ENCODE measurements at regions not wholly inside any gene's neighbourhood (a gene's known extent, or its start where the extent isn't known, plus 50 kb on each side); places are given as distances from the start of the nearest gene placed in this dataset.
A peak's percentile ranks its signal among the peaks of the same experiment; 100 is the strongest.

GRCh38 chr4:180377741-180378140 is 1865.5 kb upstream of the TENM3 start:
- H3K27me3 Mint-ChIP-seq = no peaks in the 10 kb centered on the region
- H3K27ac Mint-ChIP-seq = no peak overlapping the region
- Histone ChIP-seq H3K27ac (ENCODE audit: low read depth, low read length) (no peak overlapping the region), H3K4me3 (ENCODE audit: low read length) (no peak overlapping the region), H3K36me3 (ENCODE audit: insufficient read depth, low read length) (no peaks in the 10 kb centered on the region), H3K4me1 (ENCODE audit: insufficient read depth, low read length) (no peaks in the 10 kb centered on the region), H3K27me3 (ENCODE audit: insufficient read depth, low read length, poor library complexity, severe bottlenecking) (no peaks in the 10 kb centered on the region), H3K9me3 (ENCODE audit: low read length) (no peaks in the 10 kb centered on the region)
- peaks cover 0 to 10% (median 6%) of the 10 kb centered on the region in 5 donors for H3K9me3 Mint-ChIP-seq
- no peaks in the 10 kb centered on the region for H3K36me3 Mint-ChIP-seq
- CTCF ChIA-PET = no interaction called here
- POLR2A ChIA-PET = no interaction called here
- no peak overlapping the region for H3K4me3 Mint-ChIP-seq
- no peak for DNase-seq
- no peaks in the 10 kb centered on the region for H3K4me1 Mint-ChIP-seq

DNA sequence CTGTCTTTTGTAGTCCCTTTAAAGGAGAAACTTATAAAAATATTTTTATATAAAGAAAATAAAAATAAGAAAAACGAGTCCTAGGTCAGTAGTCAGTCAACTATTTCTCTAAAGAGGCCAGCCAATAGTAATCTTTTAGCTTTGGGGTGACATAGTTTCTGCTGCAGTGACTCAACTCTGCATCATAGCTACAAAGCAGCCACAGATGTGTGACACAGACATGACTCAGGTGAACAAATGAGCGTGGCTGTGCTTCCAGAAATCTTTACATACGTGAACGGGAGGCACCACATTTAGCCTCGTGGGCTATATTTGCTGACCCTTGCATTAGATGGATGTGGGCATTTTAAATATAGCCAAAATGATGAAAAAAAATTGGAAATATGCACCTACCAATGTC is 1862.5 kb upstream of the TENM3 start:
- no peak overlapping the region for H3K27ac ChIP-seq (ENCODE audit: low read depth, low read length)
- POLR2A ChIA-PET = no interaction called here
- H3K4me3 Mint-ChIP-seq = no peak overlapping the region
- CTCF ChIA-PET = no interaction called here
- no peak for DNase-seq
- no peaks in the 10 kb centered on the region for H3K27me3 Mint-ChIP-seq
- no peaks in the 10 kb centered on the region for H3K9me3 ChIP-seq (ENCODE audit: low read length)
- H3K36me3 ChIP-seq (ENCODE audit: insufficient read depth, low read length) = no peaks in the 10 kb centered on the region
- no peak overlapping the region for H3K27ac Mint-ChIP-seq
- H3K36me3 Mint-ChIP-seq = no peaks in the 10 kb centered on the region
- H3K27me3 ChIP-seq (ENCODE audit: insufficient read depth, low read length, poor library complexity, severe bottlenecking) = no peaks in the 10 kb centered on the region
- no peaks in the 10 kb centered on the region for H3K4me1 ChIP-seq (ENCODE audit: insufficient read depth, low read length)
- no peak overlapping the region for H3K4me3 ChIP-seq (ENCODE audit: low read length)
- peaks cover 2 to 9% (median 8%) of the 10 kb centered on the region in 5 donors for H3K9me3 Mint-ChIP-seq
- no peaks in the 10 kb centered on the region for H3K4me1 Mint-ChIP-seq

GRCh38 chr4:180391613-180392012 is 1851.6 kb upstream of the TENM3 start:
- no peak for DNase-seq
- H3K27me3 ChIP-seq (ENCODE audit: insufficient read depth, low read length, poor library complexity, severe bottlenecking) = no peaks in the 10 kb centered on the region
- H3K4me1 Mint-ChIP-seq = no peaks in the 10 kb centered on the region
- no peaks in the 10 kb centered on the region for H3K9me3 ChIP-seq (ENCODE audit: low read length)
- no peaks in the 10 kb centered on the region for H3K36me3 Mint-ChIP-seq
- peaks cover 0 to 2% (median 2%) of the 10 kb centered on the region in 5 donors for H3K9me3 Mint-ChIP-seq
- no peak overlapping the region for H3K4me3 ChIP-seq (ENCODE audit: low read length)
- no peak overlapping the region for H3K27ac Mint-ChIP-seq
- CTCF ChIA-PET = no interaction called here
- H3K27me3 Mint-ChIP-seq = no peaks in the 10 kb centered on the region
- POLR2A ChIA-PET = no interaction called here
- H3K27ac ChIP-seq (ENCODE audit: low read depth, low read length) = no peak overlapping the region
- H3K4me3 Mint-ChIP-seq = no peak overlapping the region
- H3K4me1 ChIP-seq (ENCODE audit: insufficient read depth, low read length) = no peaks in the 10 kb centered on the region
- no peaks in the 10 kb centered on the region for H3K36me3 ChIP-seq (ENCODE audit: insufficient read depth, low read length)

DNA sequence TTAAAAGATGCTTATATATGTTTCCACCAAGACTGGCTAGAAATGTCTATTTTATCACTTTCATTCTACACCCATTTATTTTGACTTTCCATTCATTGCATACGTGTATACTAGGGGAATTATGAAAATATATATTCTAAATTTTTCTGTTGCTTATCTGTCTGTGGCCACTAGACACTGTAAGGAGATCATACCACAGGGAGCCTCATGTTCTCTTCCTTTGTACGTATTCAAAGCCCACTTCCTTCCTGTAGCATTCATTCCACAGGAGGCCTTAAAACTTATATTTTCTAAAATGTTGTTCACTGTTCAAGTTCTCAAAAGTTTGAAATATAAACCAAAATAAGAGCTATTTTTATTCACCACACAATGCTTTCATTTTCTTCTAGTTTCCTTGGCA is 1848.9 kb upstream of the TENM3 start:
- Mint-ChIP-seq H3K27ac (no peak overlapping the region), H3K4me3 (no peak overlapping the region), H3K36me3 (no peaks in the 10 kb centered on the region), H3K4me1 (no peaks in the 10 kb centered on the region), H3K9me3 (peaks cover 0 to 9% (median 5%) of the 10 kb centered on the region in 5 donors), H3K27me3 (no peaks in the 10 kb centered on the region)
- Histone ChIP-seq H3K9me3 (ENCODE audit: low read length) (no peaks in the 10 kb centered on the region), H3K4me3 (ENCODE audit: low read length) (no peak overlapping the region), H3K27me3 (ENCODE audit: insufficient read depth, low read length, poor library complexity, severe bottlenecking) (no peaks in the 10 kb centered on the region), H3K27ac (ENCODE audit: low read depth, low read length) (no peak overlapping the region), H3K36me3 (ENCODE audit: insufficient read depth, low read length) (no peaks in the 10 kb centered on the region), H3K4me1 (ENCODE audit: insufficient read depth, low read length) (no peaks in the 10 kb centered on the region)
- ChIA-PET POLR2A (no interaction called here), CTCF (no interaction called here)
- peak in 1 of 5 donors; percentile 33 for DNase-seq

DNA sequence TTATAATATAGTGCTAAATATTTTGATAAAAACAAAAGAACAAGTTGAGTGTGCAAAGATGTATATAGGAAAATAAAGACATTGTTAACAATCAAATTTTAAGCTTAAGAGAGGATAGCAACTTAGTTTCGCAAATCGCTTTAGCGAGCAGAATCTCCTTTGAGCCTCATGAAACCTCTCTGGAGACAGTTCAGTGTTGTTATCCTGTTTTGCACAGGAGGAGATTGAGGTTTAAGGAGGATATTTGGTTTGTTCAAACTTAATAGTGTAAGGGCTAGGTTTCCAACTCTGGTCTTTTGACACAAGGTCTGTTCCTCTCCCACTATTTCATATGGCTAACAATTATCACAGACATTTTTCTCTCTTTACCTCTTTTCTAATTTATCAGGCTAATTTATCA is 1848.5 kb upstream of the TENM3 start:
- no peak for DNase-seq
- Histone ChIP-seq H3K4me3 (ENCODE audit: low read length) (no peak overlapping the region), H3K36me3 (ENCODE audit: insufficient read depth, low read length) (no peaks in the 10 kb centered on the region), H3K27ac (ENCODE audit: low read depth, low read length) (no peak overlapping the region), H3K4me1 (ENCODE audit: insufficient read depth, low read length) (no peaks in the 10 kb centered on the region), H3K9me3 (ENCODE audit: low read length) (no peaks in the 10 kb centered on the region), H3K27me3 (ENCODE audit: insufficient read depth, low read length, poor library complexity, severe bottlenecking) (no peaks in the 10 kb centered on the region)
- Mint-ChIP-seq H3K4me1 (no peaks in the 10 kb centered on the region), H3K27me3 (no peaks in the 10 kb centered on the region), H3K27ac (no peak overlapping the region), H3K4me3 (no peak overlapping the region), H3K9me3 (peaks cover 0 to 11% (median 5%) of the 10 kb centered on the region in 5 donors), H3K36me3 (no peaks in the 10 kb centered on the region)
- CTCF ChIA-PET = no interaction called here
- POLR2A ChIA-PET = no interaction called here

DNA sequence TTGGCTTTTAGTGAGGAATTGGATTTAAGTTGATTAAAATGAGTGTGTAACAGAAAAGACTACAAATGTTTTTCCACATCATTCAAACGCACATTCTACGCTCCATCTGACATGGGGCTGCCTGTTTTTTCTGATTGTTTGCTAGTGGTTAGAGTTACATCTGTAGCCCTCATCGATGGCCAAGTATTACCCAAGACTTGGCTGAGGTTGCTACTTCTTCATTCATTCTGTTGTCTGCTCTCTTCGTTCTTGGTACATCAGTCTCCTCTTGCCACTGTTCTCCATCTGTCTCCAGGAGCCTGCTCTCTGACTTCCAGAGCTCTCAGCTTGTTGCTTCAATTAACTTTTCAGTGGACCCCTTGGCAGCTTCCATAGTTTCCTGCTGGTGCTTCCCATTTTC is 1844.6 kb upstream of the TENM3 start:
- no peak overlapping the region for H3K27ac Mint-ChIP-seq

DNA sequence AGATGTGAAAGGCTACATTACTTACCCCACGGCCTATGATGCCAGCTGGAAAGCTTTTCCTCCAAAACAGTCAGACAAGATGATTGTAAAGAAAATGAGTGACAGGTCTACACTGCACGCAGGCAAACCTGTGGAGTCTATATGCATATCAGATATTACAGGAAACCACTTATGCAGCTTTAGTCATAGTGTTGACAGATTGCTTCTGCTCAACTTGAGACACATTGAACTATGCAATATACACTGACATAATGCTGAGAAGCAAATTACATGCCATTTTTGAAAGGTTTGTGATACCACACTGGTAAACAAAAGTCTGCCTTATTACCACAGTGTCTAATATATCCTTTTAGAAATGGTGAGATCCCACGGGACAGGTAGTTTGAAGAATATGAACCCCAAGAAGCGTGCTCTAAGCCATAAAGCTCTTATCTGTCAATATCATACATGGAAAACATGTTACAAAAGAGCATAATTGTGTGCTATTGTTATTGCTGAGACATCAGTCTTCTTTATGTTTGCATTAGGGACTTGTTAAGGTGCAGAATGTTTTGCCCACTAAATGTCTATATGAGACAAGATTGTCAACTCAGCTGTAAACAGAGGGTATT is 1835.8 kb upstream of the TENM3 start:
- POLR2A ChIA-PET = no interaction called here
- no peaks in the 10 kb centered on the region for H3K36me3 Mint-ChIP-seq
- CTCF ChIA-PET = no interaction called here

More for the DNA sequence above, 1844.6 kb upstream of the TENM3 start:
- Histone ChIP-seq H3K27me3 (ENCODE audit: insufficient read depth, low read length, poor library complexity, severe bottlenecking) (no peaks in the 10 kb centered on the region), H3K4me1 (ENCODE audit: insufficient read depth, low read length) (no peaks in the 10 kb centered on the region), H3K4me3 (ENCODE audit: low read length) (no peak overlapping the region), H3K27ac (ENCODE audit: low read depth, low read length) (no peak overlapping the region), H3K36me3 (ENCODE audit: insufficient read depth, low read length) (no peaks in the 10 kb centered on the region), H3K9me3 (ENCODE audit: low read length) (no peaks in the 10 kb centered on the region)
- peaks cover 0 to 1% of the 10 kb centered on the region in 2 donors for H3K27me3 Mint-ChIP-seq
- ChIA-PET POLR2A (no interaction called here), CTCF (no interaction called here)
- no peak overlapping the region for H3K4me3 Mint-ChIP-seq
- peaks cover 2 to 20% (median 14%) of the 10 kb centered on the region in 5 donors for H3K9me3 Mint-ChIP-seq
- H3K4me1 Mint-ChIP-seq = no peaks in the 10 kb centered on the region
- H3K36me3 Mint-ChIP-seq = no peaks in the 10 kb centered on the region
- no peak for DNase-seq

DNA sequence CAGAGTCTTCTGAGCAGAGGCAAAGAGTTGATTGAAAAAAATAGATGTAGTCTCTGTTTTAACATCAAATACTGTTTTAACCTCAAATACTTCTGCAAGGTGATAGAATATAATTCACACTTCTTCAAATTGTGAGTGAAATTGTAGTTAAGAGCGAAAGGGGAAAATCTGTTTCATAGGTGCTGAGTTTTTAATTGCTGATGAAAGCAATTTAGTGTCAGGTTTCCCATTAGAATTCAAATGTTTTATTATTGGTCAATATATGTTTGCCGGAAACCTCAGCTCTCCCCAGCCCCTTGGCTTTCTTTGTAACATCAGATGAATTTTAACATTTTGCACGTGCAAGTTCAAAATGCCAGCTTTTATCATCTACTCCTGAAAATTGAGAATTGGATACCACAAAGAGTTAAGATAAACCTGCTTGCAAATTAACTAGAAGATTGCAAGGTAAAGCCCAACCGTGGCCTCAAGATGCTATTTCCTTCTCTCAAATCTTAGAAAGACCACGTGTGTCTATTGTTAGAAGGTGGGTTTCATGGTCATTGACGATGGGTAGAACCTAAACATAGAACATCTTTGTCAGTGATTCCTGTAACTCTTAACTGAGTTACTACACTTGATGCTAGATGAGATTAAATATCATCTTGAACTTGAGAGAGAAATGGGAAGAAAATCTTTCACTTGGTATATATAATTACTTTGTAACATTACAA is 1824.2 kb upstream of the TENM3 start:
- Mint-ChIP-seq H3K9me3 (peaks cover 0 to 7% (median 3%) of the 10 kb centered on the region in 5 donors), H3K4me1 (no peaks in the 10 kb centered on the region), H3K27me3 (no peaks in the 10 kb centered on the region), H3K36me3 (no peaks in the 10 kb centered on the region), H3K27ac (no peak overlapping the region), H3K4me3 (no peak overlapping the region)
- ChIA-PET POLR2A (no interaction called here), CTCF (interaction anchor here (0.8 kb wide), 1 partner anchor 14 kb away, joined by 3 read pairs; no protein-coding TSS in a partner anchor)
- DNase-seq = no peak
- Histone ChIP-seq H3K9me3 (ENCODE audit: low read length) (no peaks in the 10 kb centered on the region), H3K4me3 (ENCODE audit: low read length) (no peak overlapping the region), H3K36me3 (ENCODE audit: insufficient read depth, low read length) (no peaks in the 10 kb centered on the region), H3K27me3 (ENCODE audit: insufficient read depth, low read length, poor library complexity, severe bottlenecking) (no peaks in the 10 kb centered on the region), H3K4me1 (ENCODE audit: insufficient read depth, low read length) (no peaks in the 10 kb centered on the region), H3K27ac (ENCODE audit: low read depth, low read length) (no peak overlapping the region)

More for the DNA sequence above, 1835.8 kb upstream of the TENM3 start:
- Mint-ChIP-seq H3K4me3 (no peak overlapping the region), H3K27me3 (no peaks in the 10 kb centered on the region), H3K9me3 (peaks cover 5 to 14% (median 11%) of the 10 kb centered on the region in 5 donors), H3K4me1 (no peaks in the 10 kb centered on the region), H3K27ac (no peak overlapping the region)
- H3K4me3 ChIP-seq (ENCODE audit: low read length) = no peak overlapping the region
- H3K9me3 ChIP-seq (ENCODE audit: low read length) = no peaks in the 10 kb centered on the region
- no peaks in the 10 kb centered on the region for H3K4me1 ChIP-seq (ENCODE audit: insufficient read depth, low read length)
- DNase-seq = no peak
- H3K36me3 ChIP-seq (ENCODE audit: insufficient read depth, low read length) = no peaks in the 10 kb centered on the region
- H3K27ac ChIP-seq (ENCODE audit: low read depth, low read length) = no peak overlapping the region
- H3K27me3 ChIP-seq (ENCODE audit: insufficient read depth, low read length, poor library complexity, severe bottlenecking) = no peaks in the 10 kb centered on the region
